ENCODE measurements at regions not wholly inside any gene's neighbourhood (a gene's known extent, or its start where the extent isn't known, plus 50 kb on each side); places are given as distances from the start of the nearest gene placed in this dataset.

GRCh38 chr10:58985216-58985615 lies 191.2 kb upstream of the PHYHIPL start:
- TF ChIP-seq CTCF (IDR thresholded peaks at IDR 0.05), result no peak
- TF ChIP-seq EZH2 (IDR thresholded peaks at IDR 0.05; ENCODE audit: borderline replicate concordance, insufficient read depth, low read depth, low read length, poor library complexity, severe bottlenecking), result no peak

Measured in B cell (primary cell).